HG03175 (cell line): ENCODE measurements at regions not wholly inside any gene's neighbourhood (a gene's known extent, or its start where the extent isn't known, plus 50 kb on each side); places are given as distances from the start of the nearest gene placed in this dataset.

ENCODE experiments used
- ATAC-seq: cut with Tn5 transposase; IDR thresholded peaks from one replicate; pipeline ENCODE4 v1.9.1; 2021; ENCODE audit warnings: mild to moderate bottlenecking, moderate library complexity; ENCODE audit not compliant: unreplicated experiment

GRCh38 chr11:111098091-111098490 is 147.4 kb upstream of the POU2AF2 start:
- ATAC-seq = peak; percentile 52

- no peak for ATAC-seq
These were observed 148.3 kb upstream of the POU2AF2 start for GRCh38 chr11:111097191-111097590.

- ATAC-seq = peak; percentile 61
These were observed 150.2 kb upstream of the POU2AF2 start for GRCh38 chr11:111095327-111095726.

DNA sequence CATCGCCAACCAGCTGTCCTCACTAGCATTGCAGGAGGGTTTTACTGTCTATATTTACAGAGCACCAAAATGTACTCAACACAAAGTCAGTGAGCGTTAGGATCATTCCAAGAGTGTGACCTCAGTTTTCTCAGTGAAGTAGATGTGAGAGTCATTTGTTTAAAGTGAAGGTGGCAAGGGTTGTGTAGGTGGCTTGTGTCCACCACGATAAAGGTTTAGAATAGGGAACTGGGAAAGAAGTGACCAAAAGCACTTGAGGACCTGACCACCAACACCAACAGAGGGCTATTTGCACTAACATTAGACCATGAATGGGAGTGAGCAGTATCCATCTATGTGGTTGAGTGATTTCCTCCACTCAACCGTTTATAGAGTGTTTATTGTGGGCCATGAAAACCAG is 152.5 kb upstream of the POU2AF2 start:
- no peak for ATAC-seq

- no peak for ATAC-seq
These were observed 154.1 kb upstream of the POU2AF2 start for GRCh38 chr11:111091321-111091938.

DNA sequence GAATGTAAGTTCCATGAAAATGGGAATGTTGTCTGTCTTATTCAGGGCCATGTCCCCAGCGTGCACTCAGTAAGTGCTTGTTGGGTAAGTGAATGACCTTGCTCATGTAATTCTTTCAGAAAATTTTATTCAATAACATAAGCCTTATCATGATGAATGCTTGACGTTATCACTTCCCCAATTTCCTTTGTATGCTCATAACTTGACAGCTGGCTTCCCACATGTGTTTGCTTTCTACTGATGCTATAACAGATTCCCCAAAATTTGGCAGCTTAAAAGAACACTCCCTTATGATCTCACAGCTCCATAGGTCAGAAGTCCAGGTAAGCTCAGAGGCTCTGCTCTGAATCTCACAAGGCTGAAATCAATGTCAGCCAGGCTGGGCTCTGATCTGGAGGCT is 155.8 kb upstream of the POU2AF2 start:
- ATAC-seq = no peak

GRCh38 chr11:111088847-111089355 is 156.6 kb upstream of the POU2AF2 start:
- no peak for ATAC-seq

- ATAC-seq = no peak
These were observed 159.5 kb upstream of the POU2AF2 start for GRCh38 chr11:111086058-111086457.

DNA sequence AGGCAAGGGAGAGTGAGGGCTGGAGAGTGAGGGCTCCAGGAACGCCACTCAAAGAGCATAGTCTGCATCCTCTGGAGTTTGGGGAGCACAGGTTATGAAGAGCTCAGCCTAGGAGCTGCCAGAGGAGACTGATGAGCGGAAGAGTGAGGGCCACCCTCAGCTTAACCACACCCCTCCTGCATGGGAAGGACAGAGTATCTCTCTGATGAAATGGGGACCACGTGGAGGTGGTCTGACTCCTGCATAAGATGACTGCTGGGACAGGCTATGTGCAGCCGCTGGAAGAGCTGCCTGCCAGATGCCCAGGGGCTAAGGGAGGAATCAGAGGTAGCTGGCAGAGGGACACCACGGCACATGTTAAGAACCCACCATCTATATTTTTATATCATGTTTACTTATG is 162.9 kb upstream of the POU2AF2 start:
- no peak for ATAC-seq

GRCh38 chr11:111081021-111081511 is 164.5 kb upstream of the POU2AF2 start:
- ATAC-seq = no peak

- no peak for ATAC-seq
These were observed 167.8 kb upstream of the POU2AF2 start for GRCh38 chr11:111077530-111078322.

- no peak for ATAC-seq
These were observed 176.5 kb upstream of the POU2AF2 start for GRCh38 chr11:111069066-111069465.

- no peak for ATAC-seq
These were observed 177.5 kb upstream of the POU2AF2 start for GRCh38 chr11:111067994-111068393.

DNA sequence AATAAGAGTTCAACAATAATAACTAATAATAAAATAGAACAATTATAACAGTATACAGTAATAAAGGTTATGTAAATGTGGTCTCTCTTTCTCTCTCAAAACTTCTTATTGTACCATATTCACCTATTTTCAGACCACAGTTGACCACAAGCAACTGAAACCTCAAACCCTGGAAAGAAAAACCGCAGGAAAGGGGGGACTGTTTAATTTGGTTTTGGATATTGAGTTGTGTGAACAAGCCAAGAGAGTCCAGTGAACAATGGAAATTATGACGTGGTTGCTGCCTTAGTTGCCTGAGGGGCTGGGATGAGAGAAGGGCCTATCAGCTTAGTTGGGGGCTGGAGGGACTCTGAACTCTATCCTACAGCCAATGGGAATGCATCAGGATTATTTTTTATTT is 178.7 kb upstream of the POU2AF2 start:
- ATAC-seq = no peak

GRCh38 chr11:111063726-111064517 is 181.6 kb upstream of the POU2AF2 start:
- no peak for ATAC-seq

- ATAC-seq = no peak
These were observed 183.1 kb upstream of the POU2AF2 start for GRCh38 chr11:111062420-111062819.

- no peak for ATAC-seq
These were observed 185.8 kb upstream of the POU2AF2 start for GRCh38 chr11:111059726-111060125.

- no peak for ATAC-seq
These were observed 196.4 kb upstream of the POU2AF2 start for GRCh38 chr11:111049131-111049530.

GRCh38 chr11:111047374-111047773 is 198.2 kb upstream of the POU2AF2 start:
- ATAC-seq = no peak

GRCh38 chr11:111046291-111046690 is 199.2 kb upstream of the POU2AF2 start:
- ATAC-seq = no peak

- ATAC-seq = no peak
These were observed 199.7 kb upstream of the POU2AF2 start for GRCh38 chr11:111045874-111046273.
